Stimulated activated naive B cell treated with anti-CD40 and anti-IgM and Interleukin-4, amounts not matched to agents 10 μg/mL and 1 μg/mL and 100 μg/mL, for 72 hours (primary cell): ENCODE measurements at regions not wholly inside any gene's neighbourhood (a gene's known extent, or its start where the extent isn't known, plus 50 kb on each side); places are given as distances from the start of the nearest gene placed in this dataset.

Experiments
- ATAC-seq, 2 donors: fragments of 150-1000 bp; cut with Tn5 transposase; replicated peaks; 2 replicates each; pipeline ENCODE4 v1.10.0; 2021; ENCODE audit warnings: moderate library complexity in 1 of 2
- DNase-seq: peaks from one replicate; pipeline ENCODE4 v3.0.0; 2021
- H3K27ac Mint-ChIP-seq: one replicate; pipeline ENCODE4 v1.8.0; 2022; ENCODE audit warnings: mild to moderate bottlenecking, mixed read lengths
- H3K27me3 Mint-ChIP-seq, 2 donors: one replicate each; pipeline ENCODE4 v1.8.0; 2022; ENCODE audit warnings: mixed read lengths in 2 of 2
- H3K36me3 Mint-ChIP-seq, 2 donors: one replicate each; pipeline ENCODE4 v1.8.0; 2022; ENCODE audit warnings: mixed read lengths in 2 of 2, mild to moderate bottlenecking in 1 of 2
- H3K4me1 Mint-ChIP-seq, 2 donors: one replicate each; pipeline ENCODE4 v1.8.0; 2022; ENCODE audit warnings: mixed read lengths in 2 of 2, mild to moderate bottlenecking in 1 of 2
- H3K4me3 Mint-ChIP-seq, 2 donors: one replicate each; pipeline ENCODE4 v1.8.0; 2022; ENCODE audit warnings: mild to moderate bottlenecking in 2 of 2, mixed read lengths in 2 of 2, moderate library complexity in 1 of 2
- H3K9me3 Mint-ChIP-seq, 2 donors: one replicate each; pipeline ENCODE4 v1.8.0; 2022; ENCODE audit warnings: mixed read lengths in 2 of 2, mild to moderate bottlenecking in 1 of 2

DNA sequence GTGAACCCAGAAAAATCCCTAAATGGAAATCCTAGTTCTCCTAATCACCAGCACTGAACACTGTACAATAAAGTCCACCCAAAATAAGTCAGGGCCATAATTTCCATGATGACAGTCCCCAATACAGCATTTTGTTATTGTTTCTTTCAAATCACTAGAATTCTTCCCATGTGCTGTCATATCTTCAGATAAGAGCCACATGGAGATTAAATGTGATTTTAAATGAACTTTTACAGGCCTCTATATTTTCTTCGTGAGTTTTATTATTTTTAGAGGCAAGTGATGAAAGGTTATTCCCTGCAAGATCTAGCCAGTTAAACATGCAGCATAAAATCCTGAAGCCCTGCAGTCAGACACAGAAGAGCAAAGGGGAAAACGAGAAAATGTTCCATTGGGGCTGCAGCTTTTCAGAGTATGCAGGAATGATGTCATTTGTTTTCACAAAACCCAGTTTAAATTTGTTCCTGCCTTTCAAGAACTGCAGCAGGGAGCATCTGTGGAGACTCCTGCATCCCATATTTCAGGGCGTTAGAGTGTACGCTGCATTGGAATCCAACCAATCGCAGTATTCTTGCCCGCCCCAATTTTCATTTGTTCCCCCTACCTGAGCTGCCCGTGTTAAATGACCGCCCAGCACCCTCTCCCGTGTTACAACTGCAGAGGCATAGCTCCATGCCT is 167.2 kb upstream of the KLF12 start:
- no peaks in the 10 kb centered on the region for H3K9me3 Mint-ChIP-seq
- H3K27ac Mint-ChIP-seq: no peak overlapping the region
- no peak for DNase-seq
- no peaks in the 10 kb centered on the region for H3K36me3 Mint-ChIP-seq
- peaks cover 9 to 12% of the 10 kb centered on the region in 2 donors for H3K4me1 Mint-ChIP-seq
- ATAC-seq: no peak
- no peak overlapping the region for H3K4me3 Mint-ChIP-seq
- H3K27me3 Mint-ChIP-seq: no peaks in the 10 kb centered on the region

DNA sequence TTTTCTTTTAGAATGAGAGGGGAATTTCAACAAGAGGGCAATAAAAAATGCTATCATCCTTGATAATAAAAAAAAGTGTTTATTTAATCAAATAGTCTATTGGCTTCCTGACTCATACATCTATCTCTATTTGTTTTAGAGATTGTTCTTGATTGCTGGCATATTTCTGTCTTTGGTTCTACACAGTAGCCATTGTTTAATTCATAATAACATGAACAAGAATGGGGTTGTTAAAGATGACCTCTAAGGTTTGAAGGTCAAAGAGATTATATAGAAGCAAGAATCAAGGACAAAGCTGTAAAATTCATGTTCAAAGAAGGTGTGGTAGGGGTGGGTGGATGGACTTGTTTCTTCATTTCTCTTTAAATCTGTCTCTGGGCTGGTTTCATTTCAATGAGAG is 166.0 kb upstream of the KLF12 start:
- ATAC-seq (no peak), DNase-seq (no peak)
- Mint-ChIP-seq H3K9me3 (no peaks in the 10 kb centered on the region), H3K36me3 (no peaks in the 10 kb centered on the region), H3K27ac (no peak overlapping the region), H3K4me1 (peaks cover 9 to 12% of the 10 kb centered on the region in 2 donors), H3K27me3 (no peaks in the 10 kb centered on the region), H3K4me3 (no peak overlapping the region)

GRCh38 chr13:74299721-74300120 is 165.5 kb upstream of the KLF12 start:
- no peak for DNase-seq
- no peaks in the 10 kb centered on the region for H3K9me3 Mint-ChIP-seq
- no peak overlapping the region for H3K27ac Mint-ChIP-seq
- no peaks in the 10 kb centered on the region for H3K27me3 Mint-ChIP-seq
- no peaks in the 10 kb centered on the region for H3K36me3 Mint-ChIP-seq
- ATAC-seq: peak; percentile 21 to 22
- H3K4me3 Mint-ChIP-seq: no peak overlapping the region
- H3K4me1 Mint-ChIP-seq: peaks cover 9 to 12% of the 10 kb centered on the region in 2 donors

DNA sequence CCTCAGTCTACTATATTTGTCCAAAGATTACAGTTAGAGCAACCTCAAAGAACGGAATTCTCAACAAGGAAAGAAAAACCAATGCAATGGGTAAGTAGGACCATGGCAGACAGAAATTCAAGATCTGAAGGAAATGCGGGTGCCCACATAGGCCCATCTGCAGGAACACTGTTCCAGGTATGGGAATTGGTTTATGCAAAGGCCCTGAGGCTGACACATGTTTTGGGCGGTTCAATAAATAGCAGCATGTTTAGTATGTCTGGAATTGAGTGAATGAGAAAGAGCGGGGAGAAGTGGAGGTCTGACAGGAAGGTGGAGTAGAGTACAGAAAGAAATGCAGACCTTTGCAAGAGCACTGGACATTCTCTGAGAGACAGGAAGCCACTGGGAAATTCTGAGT is 164.7 kb upstream of the KLF12 start:
- H3K4me3 Mint-ChIP-seq: no peak overlapping the region
- no peak for ATAC-seq
- no peak overlapping the region for H3K27ac Mint-ChIP-seq
- no peaks in the 10 kb centered on the region for H3K27me3 Mint-ChIP-seq
- DNase-seq: no peak
- no peaks in the 10 kb centered on the region for H3K9me3 Mint-ChIP-seq
- H3K36me3 Mint-ChIP-seq: no peaks in the 10 kb centered on the region
- H3K4me1 Mint-ChIP-seq: peaks cover 9 to 12% of the 10 kb centered on the region in 2 donors

DNA sequence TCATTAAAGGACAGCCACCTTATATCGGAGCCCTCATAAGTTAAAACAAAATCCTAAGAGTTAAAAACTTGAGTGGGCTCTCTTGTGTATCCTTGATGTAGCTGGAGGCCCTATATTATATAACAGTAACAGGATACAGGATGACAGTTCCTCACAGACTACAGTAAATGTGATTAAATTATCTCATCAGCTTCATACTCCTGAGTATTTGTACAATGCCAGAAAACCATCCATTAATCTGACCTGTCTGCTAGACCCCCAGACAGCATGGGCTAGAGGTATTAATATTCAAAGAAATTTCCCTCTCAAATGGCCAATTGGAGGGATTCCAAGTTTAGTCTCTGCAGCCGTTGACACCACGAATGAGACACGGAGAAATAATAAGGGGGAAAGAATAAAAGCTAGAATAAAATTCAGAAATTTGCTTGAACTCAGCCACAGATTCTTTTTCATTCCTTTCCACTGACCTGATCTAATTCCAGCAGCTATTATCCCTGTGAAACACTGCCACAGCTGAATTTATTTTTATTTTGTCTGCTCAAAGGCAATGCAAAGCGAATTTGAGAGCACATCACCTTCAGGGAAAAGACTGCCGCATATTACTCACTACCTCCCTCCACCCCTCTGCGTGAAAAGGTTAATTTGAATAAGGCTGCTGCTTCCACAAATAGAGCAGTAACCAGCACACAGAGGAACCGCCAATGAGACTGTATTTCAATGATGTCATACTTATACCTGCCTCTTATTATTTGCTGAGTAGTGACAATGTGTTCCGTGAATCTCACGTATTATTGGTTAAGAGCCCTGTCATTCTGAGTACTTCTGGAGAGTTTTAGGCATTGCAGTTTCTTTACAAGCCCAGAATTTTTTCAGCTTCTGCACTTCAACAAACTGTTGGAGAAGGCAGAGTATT is 155.9 kb upstream of the KLF12 start:
- DNase-seq (peak; percentile 58), ATAC-seq (peak; percentile 90 to 93)
- H3K4me1 Mint-ChIP-seq: peaks cover 24 to 40% of the 10 kb centered on the region in 2 donors
- H3K9me3 Mint-ChIP-seq: no peaks in the 10 kb centered on the region
- no peaks in the 10 kb centered on the region for H3K27me3 Mint-ChIP-seq
- H3K4me3 Mint-ChIP-seq: peak overlapping the region; percentile 48 to 54
- peak overlapping the region; percentile 63 for H3K27ac Mint-ChIP-seq
- no peaks in the 10 kb centered on the region for H3K36me3 Mint-ChIP-seq

DNA sequence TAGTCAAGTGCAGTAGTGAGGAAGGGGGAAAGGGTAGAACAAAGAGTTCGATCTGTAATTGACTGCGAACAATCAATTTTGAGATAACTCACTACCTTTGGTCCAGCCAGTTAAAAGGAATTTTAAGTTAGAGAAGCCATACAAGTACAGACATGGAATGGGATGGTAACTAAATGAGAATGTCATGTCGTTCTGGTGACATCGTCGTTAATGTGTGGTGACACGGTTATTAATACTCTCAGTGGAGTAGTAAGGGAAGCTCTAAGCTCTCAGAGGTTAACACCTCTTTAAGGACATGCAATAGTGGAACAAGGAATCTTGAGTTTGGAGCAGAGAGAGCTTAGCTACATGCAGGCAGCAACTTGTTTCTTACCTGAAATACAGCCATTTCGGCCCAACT is 154.9 kb upstream of the KLF12 start:
- Mint-ChIP-seq H3K27me3 (no peaks in the 10 kb centered on the region), H3K9me3 (no peaks in the 10 kb centered on the region), H3K4me3 (no peak overlapping the region), H3K27ac (no peak overlapping the region), H3K36me3 (no peaks in the 10 kb centered on the region), H3K4me1 (peaks cover 24 to 40% of the 10 kb centered on the region in 2 donors)
- no peak for DNase-seq
- ATAC-seq: no peak

DNA sequence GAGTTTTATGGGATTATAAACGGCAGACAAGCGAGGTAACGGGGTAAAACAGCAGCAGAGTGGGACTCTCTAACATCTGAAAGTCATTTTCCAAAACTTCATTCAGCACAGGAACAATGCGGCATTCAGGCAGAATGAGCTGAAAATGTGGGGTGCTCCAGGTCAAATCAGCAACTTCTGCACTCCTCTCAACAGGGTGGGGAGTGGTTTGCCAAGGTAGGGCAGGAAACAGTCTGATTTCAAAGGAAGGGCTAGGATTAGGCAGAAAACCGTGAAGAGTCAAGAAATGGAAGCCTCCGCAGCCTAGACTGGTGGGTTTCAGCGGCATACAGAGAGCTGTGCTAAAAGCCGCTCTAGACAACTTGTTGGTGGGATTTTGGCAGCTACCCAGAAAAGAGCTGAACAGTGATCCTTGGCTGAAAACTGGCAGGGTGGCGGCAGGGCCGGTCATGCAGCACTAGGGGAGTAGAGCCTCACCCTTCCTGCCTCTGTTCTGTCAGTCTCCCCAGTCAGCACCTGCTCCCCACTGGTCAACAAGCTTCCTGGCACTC is 154.2 kb upstream of the KLF12 start:
- Mint-ChIP-seq H3K27me3 (no peaks in the 10 kb centered on the region), H3K4me1 (peaks cover 24 to 40% of the 10 kb centered on the region in 2 donors), H3K36me3 (no peaks in the 10 kb centered on the region), H3K9me3 (no peaks in the 10 kb centered on the region), H3K27ac (peak overlapping the region; percentile 85), H3K4me3 (peak overlapping the region; percentile 72 to 73)
- DNase-seq (no peak), ATAC-seq (no peak)

GRCh38 chr13:74287724-74288169 is 153.5 kb upstream of the KLF12 start:
- ATAC-seq: peak; percentile 54 to 58

DNA sequence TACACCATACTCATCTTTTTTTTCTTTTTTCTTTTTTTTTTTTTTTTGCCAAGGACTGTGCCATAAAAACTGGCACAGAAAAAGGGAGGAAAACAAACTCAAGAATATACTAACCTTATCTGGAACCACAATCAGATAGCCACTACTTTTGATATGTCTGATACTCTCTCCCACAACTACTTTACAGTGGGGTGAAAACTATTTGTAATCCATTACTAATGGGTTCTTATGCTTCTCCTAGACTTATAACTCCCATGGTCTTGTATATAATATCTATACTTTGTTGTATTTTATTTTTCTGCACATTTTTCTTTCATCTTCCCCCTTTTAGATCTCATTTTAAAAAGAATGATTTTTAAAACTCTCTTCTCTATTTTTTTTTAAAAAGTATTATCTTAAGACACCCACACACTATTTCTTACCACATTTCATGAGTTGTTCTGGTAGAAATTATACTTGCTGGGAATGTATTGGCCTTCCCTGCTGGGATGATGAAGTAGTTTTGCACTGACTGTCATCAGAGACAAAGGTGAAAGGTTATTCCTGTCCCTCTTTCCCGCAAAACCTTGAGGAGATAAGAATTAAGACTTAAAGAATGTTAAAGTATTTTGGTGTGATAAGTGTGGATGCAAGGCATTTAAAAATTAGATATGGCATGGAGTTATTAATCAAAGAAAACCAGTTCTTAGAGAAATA is 146.7 kb upstream of the KLF12 start:
- ATAC-seq (no peak), DNase-seq (no peak)
- Mint-ChIP-seq H3K27me3 (peaks cover 13 to 16% of the 10 kb centered on the region in 2 donors), H3K36me3 (no peaks in the 10 kb centered on the region), H3K9me3 (no peaks in the 10 kb centered on the region), H3K4me1 (peaks cover 2 to 4% of the 10 kb centered on the region in 2 donors), H3K27ac (no peak overlapping the region), H3K4me3 (no peak overlapping the region)

More at GRCh38 chr13:74287724-74288169, 153.5 kb upstream of the KLF12 start:
- Mint-ChIP-seq H3K4me3 (peak overlapping the region; percentile 72 to 73), H3K9me3 (no peaks in the 10 kb centered on the region), H3K27ac (peak overlapping the region; percentile 85), H3K4me1 (peaks cover 24 to 40% of the 10 kb centered on the region in 2 donors), H3K36me3 (no peaks in the 10 kb centered on the region), H3K27me3 (no peaks in the 10 kb centered on the region)
- peak; percentile 50 for DNase-seq

DNA sequence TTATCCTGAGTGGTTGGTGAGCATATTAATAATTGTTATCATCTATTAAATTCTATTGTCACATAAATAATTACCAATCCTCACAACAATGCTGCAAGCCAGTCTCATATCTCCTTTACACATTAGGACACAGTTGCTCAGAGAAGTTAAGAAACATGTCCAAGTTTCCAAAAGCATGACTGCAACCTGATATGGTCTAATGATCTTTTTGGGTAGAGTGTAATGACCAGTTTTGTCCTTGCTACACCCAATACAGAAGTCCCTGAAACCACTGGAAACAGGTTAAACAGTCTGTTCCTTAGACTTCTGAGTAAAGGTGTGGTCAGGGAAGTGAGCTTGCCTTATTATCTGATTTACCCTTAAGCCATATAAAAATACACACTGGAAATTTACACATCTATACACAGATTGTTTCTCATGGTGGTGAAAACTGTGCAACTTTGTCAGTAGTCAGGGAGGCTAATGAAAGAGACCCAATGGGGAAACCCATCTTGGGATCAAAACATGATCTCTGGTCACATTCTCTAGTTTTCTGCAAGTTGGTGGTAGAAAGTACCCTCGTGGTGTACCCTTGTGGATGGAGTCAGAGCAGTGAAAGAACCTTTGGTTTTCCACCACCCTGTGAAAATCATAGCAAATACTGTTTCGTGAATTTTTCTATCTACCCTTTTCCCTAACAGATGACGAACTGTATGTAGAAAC is 146.0 kb upstream of the KLF12 start:
- Mint-ChIP-seq H3K9me3 (no peaks in the 10 kb centered on the region), H3K27me3 (peaks cover 13 to 16% of the 10 kb centered on the region in 2 donors), H3K4me1 (peaks cover 2 to 4% of the 10 kb centered on the region in 2 donors), H3K27ac (no peak overlapping the region), H3K4me3 (no peak overlapping the region), H3K36me3 (no peaks in the 10 kb centered on the region)
- ATAC-seq (no peak), DNase-seq (no peak)

- ATAC-seq (no peak), DNase-seq (no peak)
- H3K4me1 Mint-ChIP-seq: peaks cover 2 to 4% of the 10 kb centered on the region in 2 donors
- H3K27ac Mint-ChIP-seq: no peak overlapping the region
- H3K9me3 Mint-ChIP-seq: no peaks in the 10 kb centered on the region
- H3K36me3 Mint-ChIP-seq: no peaks in the 10 kb centered on the region
- H3K4me3 Mint-ChIP-seq: no peak overlapping the region
- H3K27me3 Mint-ChIP-seq: peaks cover 16 to 22% of the 10 kb centered on the region in 2 donors
These were observed 144.7 kb upstream of the KLF12 start for GRCh38 chr13:74278901-74279300.

DNA sequence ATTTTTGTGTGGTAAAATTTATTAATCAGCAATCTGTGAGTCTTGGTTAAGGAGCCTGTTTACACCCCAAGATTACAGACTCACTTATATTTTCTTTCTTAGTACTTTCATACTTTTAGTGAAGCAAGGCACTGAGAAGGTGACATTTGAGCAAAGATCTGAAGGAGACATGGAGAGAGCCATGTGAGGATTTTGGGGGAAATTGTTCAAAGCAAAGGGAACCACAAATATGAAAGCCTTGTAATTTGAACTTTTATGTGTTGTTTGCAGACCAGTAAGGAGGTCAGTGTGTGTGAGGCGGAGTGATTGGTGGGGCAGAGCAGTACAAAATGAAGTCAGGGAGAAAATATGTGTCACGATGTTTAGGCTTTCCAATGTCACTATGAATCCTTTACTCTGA is 140.7 kb upstream of the KLF12 start:
- DNase-seq: no peak

DNA sequence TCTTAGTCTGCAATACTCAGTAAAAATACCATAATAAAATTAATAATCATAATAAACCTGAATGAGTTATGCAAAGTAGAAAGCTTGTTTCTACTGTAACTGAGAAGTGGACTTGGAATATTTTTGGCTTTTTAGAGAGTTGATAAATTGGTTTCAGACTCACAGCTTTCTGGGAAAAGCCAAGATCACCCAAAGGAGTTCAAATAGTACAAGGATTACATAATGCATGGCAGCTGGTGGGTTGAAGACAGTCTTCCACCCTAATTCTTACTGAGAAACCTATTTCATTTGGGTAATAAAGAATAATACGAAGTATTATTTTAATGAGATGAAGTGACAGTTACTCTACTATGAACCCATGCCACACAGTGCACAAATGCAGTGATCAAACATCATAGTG is 139.4 kb upstream of the KLF12 start:
- DNase-seq: no peak
- H3K4me3 Mint-ChIP-seq: no peak overlapping the region
- H3K4me1 Mint-ChIP-seq: no peaks in the 10 kb centered on the region
- no peak for ATAC-seq
- peaks cover 2 to 3% of the 10 kb centered on the region in 2 donors for H3K9me3 Mint-ChIP-seq
- peaks cover 14% of the 10 kb centered on the region in 2 donors for H3K27me3 Mint-ChIP-seq
- no peak overlapping the region for H3K27ac Mint-ChIP-seq
- H3K36me3 Mint-ChIP-seq: no peaks in the 10 kb centered on the region

More for the DNA sequence above, 140.7 kb upstream of the KLF12 start:
- H3K4me1 Mint-ChIP-seq: no peaks in the 10 kb centered on the region
- no peak overlapping the region for H3K27ac Mint-ChIP-seq
- no peaks in the 10 kb centered on the region for H3K36me3 Mint-ChIP-seq
- peaks cover 11 to 21% of the 10 kb centered on the region in 2 donors for H3K27me3 Mint-ChIP-seq
- H3K9me3 Mint-ChIP-seq: peaks cover 2 to 3% of the 10 kb centered on the region in 2 donors
- no peak overlapping the region for H3K4me3 Mint-ChIP-seq
- no peak for ATAC-seq
